GM15510 (cell line): ENCODE measurements at regions not wholly inside any gene's neighbourhood (a gene's known extent, or its start where the extent isn't known, plus 50 kb on each side); places are given as distances from the start of the nearest gene placed in this dataset.

ENCODE experiments used
- POLR2A ChIP-seq: IDR thresholded peaks from 3 replicates; pipeline ENCODE4 v1.6.1; 2011; ENCODE audit warnings: borderline replicate concordance; ENCODE audit not compliant: insufficient read length; ENCODE audit errors: extremely low read depth

GRCh38 chr6:3900744-3901336 lies 51.7 kb downstream of the FAM50B start:
- no peak for TF ChIP-seq POLR2A

- TF ChIP-seq POLR2A = no peak
Measured at GRCh38 chr6:3902871-3903648, 53.9 kb downstream of the FAM50B start.

- TF ChIP-seq POLR2A = no peak
Measured at GRCh38 chr6:3904518-3904917, 55.3 kb downstream of the FAM50B start.

- no peak for TF ChIP-seq POLR2A
Measured at GRCh38 chr6:3905945-3906845, 57.0 kb downstream of the FAM50B start.

- no peak for TF ChIP-seq POLR2A
Measured at GRCh38 chr6:3906846-3907151, 57.6 kb downstream of the FAM50B start.

- TF ChIP-seq POLR2A = no peak
Measured at GRCh38 chr6:3908223-3908622, 59.0 kb downstream of the FAM50B start.

GRCh38 chr6:3908961-3909360 lies 59.8 kb downstream of the FAM50B start:
- TF ChIP-seq POLR2A = no peak

GRCh38 chr6:3910106-3910663 lies 61.0 kb downstream of the FAM50B start:
- no peak for TF ChIP-seq POLR2A

- no peak for TF ChIP-seq POLR2A
Measured at GRCh38 chr6:3911130-3911529, 62.0 kb downstream of the FAM50B start.

- no peak for TF ChIP-seq POLR2A
Measured at GRCh38 chr6:3911614-3912336, 62.6 kb downstream of the FAM50B start.

GRCh38 chr6:3912361-3913076 lies 63.3 kb downstream of the FAM50B start:
- TF ChIP-seq POLR2A = no peak

GRCh38 chr6:3913077-3913957 lies 64.1 kb downstream of the FAM50B start:
- no peak for TF ChIP-seq POLR2A

GRCh38 chr6:3913958-3914337 lies 64.8 kb downstream of the FAM50B start:
- no peak for TF ChIP-seq POLR2A
